ENCODE measurements at regions not wholly inside any gene's neighbourhood (a gene's known extent, or its start where the extent isn't known, plus 50 kb on each side); places are given as distances from the start of the nearest gene placed in this dataset.

DNA sequence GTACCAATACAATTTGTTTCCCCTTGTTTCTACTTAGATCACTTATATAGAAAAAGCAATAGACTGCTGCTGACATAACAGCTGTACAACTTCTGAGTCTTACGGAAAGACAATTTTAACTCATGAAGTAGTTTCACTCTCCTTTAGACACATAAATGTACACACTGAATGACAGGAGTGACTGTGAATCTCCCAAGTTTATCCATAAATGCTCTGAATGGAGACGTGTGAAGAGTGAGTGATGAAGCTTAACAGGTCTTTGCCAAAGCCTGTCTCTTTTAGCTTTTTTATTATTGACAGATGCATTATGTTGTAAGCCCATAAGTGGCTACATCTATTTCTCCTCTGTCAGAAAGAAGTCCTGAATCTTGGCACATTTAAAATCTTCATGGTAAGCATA, 265.9 kb downstream of the TRIM36 start:
- TF ChIP-seq, protein P1, sequence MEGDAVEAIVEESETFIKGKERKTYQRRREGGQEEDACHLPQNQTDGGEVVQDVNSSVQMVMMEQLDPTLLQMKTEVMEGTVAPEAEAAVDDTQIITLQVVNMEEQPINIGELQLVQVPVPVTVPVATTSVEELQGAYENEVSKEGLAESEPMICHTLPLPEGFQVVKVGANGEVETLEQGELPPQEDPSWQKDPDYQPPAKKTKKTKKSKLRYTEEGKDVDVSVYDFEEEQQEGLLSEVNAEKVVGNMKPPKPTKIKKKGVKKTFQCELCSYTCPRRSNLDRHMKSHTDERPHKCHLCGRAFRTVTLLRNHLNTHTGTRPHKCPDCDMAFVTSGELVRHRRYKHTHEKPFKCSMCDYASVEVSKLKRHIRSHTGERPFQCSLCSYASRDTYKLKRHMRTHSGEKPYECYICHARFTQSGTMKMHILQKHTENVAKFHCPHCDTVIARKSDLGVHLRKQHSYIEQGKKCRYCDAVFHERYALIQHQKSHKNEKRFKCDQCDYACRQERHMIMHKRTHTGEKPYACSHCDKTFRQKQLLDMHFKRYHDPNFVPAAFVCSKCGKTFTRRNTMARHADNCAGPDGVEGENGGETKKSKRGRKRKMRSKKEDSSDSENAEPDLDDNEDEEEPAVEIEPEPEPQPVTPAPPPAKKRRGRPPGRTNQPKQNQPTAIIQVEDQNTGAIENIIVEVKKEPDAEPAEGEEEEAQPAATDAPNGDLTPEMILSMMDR (conservative IDR thresholded peaks at IDR 0.05 in 1 of 2, IDR thresholded peaks at IDR 0.05 in 1 of 2; ENCODE audit: low read depth in 1 of 2, low read length in 2 of 2) = no peak
- no peak for TF ChIP-seq EZH2 (IDR thresholded peaks at IDR 0.05; ENCODE audit: low read length, missing control alignments)

Data from fibroblast of lung (primary cell).